GM23248 (cell line): ENCODE measurements at regions not wholly inside any gene's neighbourhood (a gene's known extent, or its start where the extent isn't known, plus 50 kb on each side); places are given as distances from the start of the nearest gene placed in this dataset.

Experiments
- DNase-seq: peaks from one replicate; pipeline ENCODE4 v3.0.0-alpha.2; 2015
- H2AFZ ChIP-seq: fragments of 200-600 bp; sonication (generic); 2 replicates; pipeline ENCODE4 v1.6.1; 2016; ENCODE audit warnings: antibody characterized with exemption
- H3F3A ChIP-seq: fragments of 200-600 bp; sonication (generic); 2 replicates; pipeline ENCODE4 v1.6.1; 2016; ENCODE audit warnings: mild to moderate bottlenecking, antibody characterized with exemption, mixed run types; ENCODE audit not compliant: insufficient read depth
- H3K27ac ChIP-seq: fragments of 200-600 bp; sonication (generic); 2 replicates; pipeline ENCODE4 v1.5.1; 2016; ENCODE audit warnings: mild to moderate bottlenecking
- H3K27me3 ChIP-seq: fragments of 200-600 bp; sonication (generic); replicated peaks from 2 replicates; pipeline ENCODE4 v1.6.1; 2016; ENCODE audit warnings: mild to moderate bottlenecking; ENCODE audit not compliant: insufficient read depth
- H3K36me3 ChIP-seq: fragments of 200-600 bp; sonication (generic); 2 replicates; pipeline ENCODE4 v1.6.1; 2016; ENCODE audit warnings: low read depth, mild to moderate bottlenecking
- H3K4me1 ChIP-seq: fragments of 200-600 bp; sonication (generic); 2 replicates; pipeline ENCODE4 v1.6.1; 2016; ENCODE audit warnings: mild to moderate bottlenecking; ENCODE audit not compliant: insufficient read depth
- H3K4me2 ChIP-seq: fragments of 200-600 bp; sonication (generic); one replicate; pipeline ENCODE4 v1.6.1; 2016; ENCODE audit warnings: mild to moderate bottlenecking; ENCODE audit not compliant: unreplicated experiment
- H3K4me3 ChIP-seq: fragments of 200-600 bp; sonication (generic); 2 replicates; pipeline ENCODE4 v1.5.1; 2016; ENCODE audit warnings: mild to moderate bottlenecking
- H3K79me2 ChIP-seq: fragments of 200-600 bp; sonication (generic); 2 replicates; pipeline ENCODE4 v1.6.1; 2016; ENCODE audit warnings: mild to moderate bottlenecking; ENCODE audit not compliant: insufficient read depth
- H3K9ac ChIP-seq: fragments of 200-600 bp; sonication (generic); 2 replicates; pipeline ENCODE4 v1.6.1; 2016; ENCODE audit warnings: mild to moderate bottlenecking
- H3K9me2 ChIP-seq: fragments of 200-600 bp; sonication (generic); 2 replicates; pipeline ENCODE4 v1.6.1; 2016; ENCODE audit warnings: mixed run types, mild to moderate bottlenecking, moderate library complexity; ENCODE audit not compliant: insufficient read depth
- H3K9me3 ChIP-seq: fragments of 200-600 bp; sonication (generic); one replicate; pipeline ENCODE4 v1.6.1; 2017; ENCODE audit warnings: low read depth
- H4K20me1 ChIP-seq: fragments of 200-600 bp; sonication (generic); 2 replicates; pipeline ENCODE4 v1.6.0; 2016; ENCODE audit not compliant: insufficient read depth
- EZH2 ChIP-seq: fragments of 200-600 bp; sonication (generic); IDR thresholded peaks from 2 replicates; pipeline ENCODE4 v1.6.1; 2018; ENCODE audit warnings: antibody characterized with exemption, mild to moderate bottlenecking; ENCODE audit not compliant: insufficient read depth, poor library complexity, severe bottlenecking
- EZH2phosphoT487 ChIP-seq: fragments of 200-600 bp; sonication (generic); IDR thresholded peaks from 2 replicates; pipeline ENCODE4 v1.6.1; 2018; ENCODE audit warnings: antibody characterized with exemption, moderate library complexity, mild to moderate bottlenecking, low read depth; ENCODE audit not compliant: insufficient read depth
- WGBS, 2 experiments: methylation state at CpG; one replicate each; pipeline ENCODE4 v1.1.6; 2015 to 2017; ENCODE audit warnings: low lambda C conversion rate in 2 of 2, low coverage in 1 of 2; ENCODE audit errors: missing lambda C conversion rate in 2 of 2; 5-methylcytosine and 5-hydroxymethylcytosine counted together
- in situ Hi-C: fragments of 300-500 bp; cut with MboI; formaldehyde crosslinking; loops from 2 replicates; pipeline ENCODE4 v1.15.0; 2020

DNA sequence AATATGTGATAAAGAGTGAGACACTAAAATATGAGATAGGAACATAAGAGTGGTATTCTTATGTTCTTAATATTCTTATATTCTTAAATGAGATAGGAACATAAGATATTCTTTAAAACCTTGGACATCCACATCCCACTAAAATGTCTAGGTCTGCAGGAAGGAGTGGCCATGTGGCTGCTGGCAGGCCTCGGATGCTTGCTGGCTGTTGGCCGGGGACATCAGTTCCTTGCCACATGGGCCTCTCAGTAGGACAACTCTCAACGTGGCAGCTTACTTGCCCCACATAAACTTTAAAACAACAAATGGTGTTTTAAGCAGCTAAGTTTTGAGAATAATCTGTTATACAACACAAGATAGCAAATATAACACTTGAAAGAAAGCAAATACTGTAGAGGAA, 240.1 kb downstream of the CASP12 start:
- Histone ChIP-seq H3K9ac (no peak overlapping the region), H3K4me1 (no peaks in the 10 kb centered on the region), H3K79me2 (no peaks in the 10 kb centered on the region), H3K9me2 (no peaks in the 10 kb centered on the region), H3F3A (no peaks in the 10 kb centered on the region), H3K4me2 (no peak overlapping the region), H2AFZ (no peak overlapping the region), H3K9me3 (no peaks in the 10 kb centered on the region), H3K4me3 (no peak overlapping the region), H3K27ac (no peak overlapping the region), H3K36me3 (no peaks in the 10 kb centered on the region), H4K20me1 (no peaks in the 10 kb centered on the region), H3K27me3 (no peaks in the 10 kb centered on the region)
- no peak for DNase-seq
- no peak for TF ChIP-seq EZH2phosphoT487
- TF ChIP-seq EZH2: no peak
- 63 to 67% methylated on average over 3 of the region's 3 CpGs for WGBS, 2 experiments
- in situ Hi-C loops: no loop called here

DNA sequence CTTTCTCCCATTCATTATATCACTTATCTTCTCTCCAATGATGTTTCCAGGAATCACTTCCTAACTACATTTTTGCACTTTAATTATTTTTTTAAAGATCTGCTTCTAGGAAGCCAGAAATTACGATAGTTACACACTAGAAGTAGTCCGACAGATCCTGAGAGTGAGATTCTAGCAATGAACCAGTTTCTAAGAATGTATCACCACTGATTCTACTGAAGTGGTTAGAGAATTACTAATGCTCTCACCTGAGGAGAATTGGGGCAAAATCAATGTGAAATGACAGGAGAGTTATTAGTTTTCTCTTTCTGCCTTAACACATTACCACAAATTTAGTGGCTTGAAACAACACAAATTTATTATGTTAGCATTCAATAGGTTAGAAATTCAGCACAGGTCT, 241.2 kb downstream of the CASP12 start:
- Histone ChIP-seq H3F3A (no peaks in the 10 kb centered on the region), H3K4me2 (no peak overlapping the region), H3K27me3 (no peaks in the 10 kb centered on the region), H3K9me3 (no peaks in the 10 kb centered on the region), H4K20me1 (no peaks in the 10 kb centered on the region), H3K4me3 (no peak overlapping the region), H3K36me3 (no peaks in the 10 kb centered on the region), H3K27ac (no peak overlapping the region), H3K9ac (no peak overlapping the region), H3K79me2 (no peaks in the 10 kb centered on the region), H3K4me1 (no peaks in the 10 kb centered on the region), H2AFZ (no peak overlapping the region), H3K9me2 (no peaks in the 10 kb centered on the region)
- no peak for DNase-seq
- in situ Hi-C loops: no loop called here
- WGBS, 2 experiments: 79% methylated on average over 2 of the region's 2 CpGs
- TF ChIP-seq EZH2phosphoT487: no peak

DNA sequence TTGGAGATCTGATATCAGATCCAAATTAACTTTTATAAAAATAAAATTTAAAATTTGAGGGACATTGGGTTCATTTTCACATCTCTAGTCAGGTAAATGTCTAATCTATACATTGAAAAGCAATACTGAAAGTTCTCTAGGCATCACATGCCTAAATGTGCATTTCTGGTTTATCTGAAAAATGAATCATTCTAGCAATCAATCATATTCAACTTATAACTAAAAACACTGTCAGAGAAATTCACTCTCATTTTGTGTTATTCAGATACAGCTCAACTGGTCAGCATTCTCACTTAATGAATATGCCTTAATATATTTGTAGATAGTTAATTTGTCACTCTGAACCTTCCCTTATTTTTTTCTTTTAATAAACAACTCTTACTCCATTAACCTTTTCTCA, 243.2 kb downstream of the CASP12 start:
- Histone ChIP-seq H3F3A (no peaks in the 10 kb centered on the region), H4K20me1 (no peaks in the 10 kb centered on the region), H3K27ac (no peak overlapping the region), H3K9me2 (no peaks in the 10 kb centered on the region), H3K4me2 (no peak overlapping the region), H3K9me3 (no peaks in the 10 kb centered on the region), H2AFZ (no peak overlapping the region), H3K79me2 (no peaks in the 10 kb centered on the region), H3K9ac (no peak overlapping the region), H3K27me3 (no peaks in the 10 kb centered on the region), H3K4me3 (no peak overlapping the region), H3K4me1 (no peaks in the 10 kb centered on the region), H3K36me3 (no peaks in the 10 kb centered on the region)
- DNase-seq: no peak
- in situ Hi-C loops: no loop called here
- TF ChIP-seq EZH2 (no peak), EZH2phosphoT487 (no peak)

DNA sequence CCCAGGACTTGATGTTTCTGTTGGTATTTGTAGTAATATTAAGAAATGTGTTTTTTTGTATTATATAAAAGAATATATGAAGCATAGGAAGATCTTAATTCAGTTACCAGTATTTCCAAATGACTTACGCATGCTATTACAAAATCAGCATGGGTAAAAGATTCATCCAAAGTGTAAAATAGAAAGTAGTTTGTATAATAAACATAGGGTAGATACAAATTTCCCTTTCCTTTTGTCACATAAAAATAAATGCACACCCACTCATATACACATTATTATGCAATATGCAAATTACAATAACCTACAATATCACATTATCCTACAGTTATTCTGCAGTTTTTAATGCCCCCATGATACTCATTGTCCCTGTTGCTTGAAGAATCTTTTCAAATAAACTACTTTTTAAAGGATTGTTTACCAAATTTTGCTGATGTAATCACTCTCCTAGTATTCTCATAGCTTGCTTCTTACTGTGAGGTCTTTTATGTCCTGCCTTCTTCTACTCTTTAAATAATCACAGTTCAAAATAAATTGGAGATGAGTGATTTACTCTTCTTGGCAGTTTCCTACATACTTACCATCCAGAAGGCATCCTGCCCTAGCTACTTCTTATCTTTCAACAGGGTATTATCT, 244.0 kb downstream of the CASP12 start:
- no peaks in the 10 kb centered on the region for H3K79me2 ChIP-seq
- no peaks in the 10 kb centered on the region for H3K36me3 ChIP-seq
- no peaks in the 10 kb centered on the region for H3K27me3 ChIP-seq
- H3K4me3 ChIP-seq: no peak overlapping the region
- no peaks in the 10 kb centered on the region for H3K9me2 ChIP-seq
- TF ChIP-seq EZH2 (no peak), EZH2phosphoT487 (no peak)
- in situ Hi-C loops: no loop called here
- WGBS, 2 experiments: 91 to 93% methylated on average over 1 of the region's 1 CpG
- H3K9me3 ChIP-seq: no peaks in the 10 kb centered on the region
- no peaks in the 10 kb centered on the region for H3K4me1 ChIP-seq
- H3F3A ChIP-seq: no peaks in the 10 kb centered on the region
- DNase-seq: no peak
- no peak overlapping the region for H2AFZ ChIP-seq
- no peak overlapping the region for H3K27ac ChIP-seq
- no peaks in the 10 kb centered on the region for H4K20me1 ChIP-seq
- no peak overlapping the region for H3K9ac ChIP-seq
- H3K4me2 ChIP-seq: no peak overlapping the region

DNA sequence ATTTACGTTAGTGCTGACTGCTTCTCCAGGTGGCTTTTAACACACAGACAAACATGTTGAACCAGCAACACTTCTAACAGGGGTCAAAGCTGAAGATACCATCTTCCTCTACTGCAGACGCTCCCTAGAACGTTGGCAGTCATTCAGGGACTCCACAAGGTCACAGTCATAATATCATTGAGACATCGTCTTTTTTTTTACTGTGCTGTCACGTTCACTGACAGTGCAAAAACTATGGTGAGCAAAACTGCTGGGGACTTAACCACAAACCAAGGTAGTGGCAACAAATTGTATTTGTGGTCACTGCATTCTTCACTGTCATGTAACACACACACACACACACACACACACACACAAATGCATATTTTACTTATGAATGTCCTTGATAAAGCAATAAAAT, 244.9 kb downstream of the CASP12 start:
- in situ Hi-C loops: no loop called here
- Histone ChIP-seq H3K79me2 (no peaks in the 10 kb centered on the region), H3K9me2 (no peaks in the 10 kb centered on the region), H3K9me3 (no peaks in the 10 kb centered on the region), H3K9ac (no peak overlapping the region), H3K27me3 (no peaks in the 10 kb centered on the region), H3K4me1 (no peaks in the 10 kb centered on the region), H3K36me3 (no peaks in the 10 kb centered on the region), H3K27ac (no peak overlapping the region), H3K4me3 (no peak overlapping the region), H2AFZ (no peak overlapping the region), H4K20me1 (no peaks in the 10 kb centered on the region), H3F3A (no peaks in the 10 kb centered on the region), H3K4me2 (no peak overlapping the region)
- DNase-seq: no peak
- no peak for TF ChIP-seq EZH2phosphoT487
- no peak for TF ChIP-seq EZH2
- WGBS, 2 experiments: 40 to 52% methylated on average over 5 of the region's 5 CpGs
